DMS79 (cell line): ENCODE measurements at regions not wholly inside any gene's neighbourhood (a gene's known extent, or its start where the extent isn't known, plus 50 kb on each side); places are given as distances from the start of the nearest gene placed in this dataset.

Experiments
- DNase-seq: peaks from one replicate; lab custom pipeline; 2025; lab: John Stamatoyannopoulos, UW

- DNase-seq, result no peak
Measured at GRCh38 chr13:37934339-37935191, 65.0 kb upstream of the TRPC4 start.

DNA sequence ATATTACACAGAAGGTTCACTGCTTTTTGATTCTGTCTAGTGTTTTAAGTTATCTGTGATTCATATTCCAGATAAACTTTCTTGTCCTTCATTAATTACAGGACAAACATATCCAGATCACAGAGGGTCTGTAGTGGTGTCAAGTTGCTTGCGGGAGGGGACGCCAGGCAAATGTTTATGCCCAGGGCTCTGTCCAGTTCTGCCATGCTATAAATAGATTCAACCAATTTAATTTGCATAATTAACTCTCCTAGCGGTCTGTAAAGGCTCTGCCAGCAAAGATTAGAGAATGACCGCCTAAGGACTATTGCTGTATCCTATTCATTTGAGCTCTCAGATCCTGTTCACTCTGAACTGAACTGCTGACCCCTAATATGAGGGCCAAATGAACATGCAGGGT is 59.7 kb upstream of the TRPC4 start:
- DNase-seq, result no peak

- no peak for DNase-seq
Measured at GRCh38 chr13:37927561-37927960, 58.0 kb upstream of the TRPC4 start.

GRCh38 chr13:37925878-37926473 is 56.4 kb upstream of the TRPC4 start:
- DNase-seq, result no peak

- DNase-seq, result no peak
Measured at GRCh38 chr13:37923236-37923635, 53.7 kb upstream of the TRPC4 start.

DNA sequence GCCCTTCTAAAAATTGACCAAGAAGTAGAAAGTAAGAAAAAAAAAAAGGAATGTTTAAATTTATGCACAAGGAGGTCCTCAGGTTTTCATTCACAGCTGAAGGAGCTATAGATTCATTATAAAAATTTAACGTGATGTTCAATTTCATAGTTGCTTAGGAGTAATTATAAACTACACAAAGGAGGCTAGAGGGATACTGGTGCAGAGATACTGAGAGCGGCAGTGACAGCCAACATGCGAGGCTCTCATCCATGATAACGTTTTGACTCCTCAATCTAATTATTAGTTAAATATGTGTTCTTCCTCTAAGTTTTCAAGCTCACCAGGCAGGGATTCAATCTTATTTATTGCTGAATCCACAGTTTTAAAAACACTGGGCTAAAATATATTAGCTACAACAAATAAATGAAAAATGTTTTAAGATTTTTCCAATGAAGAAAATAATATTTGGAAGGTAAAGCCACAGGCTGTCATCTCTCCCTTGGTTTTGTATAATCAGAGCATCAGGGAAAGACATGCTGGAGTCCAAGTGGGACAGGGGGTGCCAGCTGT is 49.8 kb upstream of the TRPC4 start:
- DNase-seq, result no peak
